ENCODE measurements at regions not wholly inside any gene's neighbourhood (a gene's known extent, or its start where the extent isn't known, plus 50 kb on each side); places are given as distances from the start of the nearest gene placed in this dataset.

GRCh38 chr10:8520382-8520781 lies 465.9 kb downstream of the GATA3 start:
- TF ChIP-seq NFIC (IDR thresholded peaks at IDR 0.05) (no peak), RAD21 (IDR thresholded peaks at IDR 0.05; ENCODE audit: low read depth) (no peak), FOXM1 (IDR thresholded peaks at IDR 0.05; ENCODE audit: borderline replicate concordance, low read depth) (no peak), CEBPB (IDR thresholded peaks at IDR 0.05) (no peak), REST (IDR thresholded peaks at IDR 0.05; ENCODE audit: low read depth) (no peak), MAX (IDR thresholded peaks at IDR 0.05) (no peak), TAF1 (IDR thresholded peaks at IDR 0.05; ENCODE audit: low read depth) (no peak), CREB1 (IDR thresholded peaks at IDR 0.05; ENCODE audit: low read depth) (no peak)

GRCh38 chr10:8527773-8528172 lies 473.3 kb downstream of the GATA3 start:
- TF ChIP-seq TEAD4 (IDR thresholded peaks at IDR 0.05) (no peak), MAX (IDR thresholded peaks at IDR 0.05) (no peak), TAF1 (IDR thresholded peaks at IDR 0.05; ENCODE audit: low read depth) (no peak), TCF12 (IDR thresholded peaks at IDR 0.05; ENCODE audit: low read depth) (no peak), ZBTB7A (IDR thresholded peaks at IDR 0.05; ENCODE audit: low read depth) (no peak)

- TF ChIP-seq NFIC (IDR thresholded peaks at IDR 0.05), result no peak
- TF ChIP-seq FOXM1 (IDR thresholded peaks at IDR 0.05; ENCODE audit: borderline replicate concordance, low read depth), result no peak
- TF ChIP-seq YY1 (IDR thresholded peaks at IDR 0.05; ENCODE audit: low read depth), result no peak
- no peak for TF ChIP-seq EGR1 (IDR thresholded peaks at IDR 0.05)
- TF ChIP-seq EP300 (IDR thresholded peaks at IDR 0.05; ENCODE audit: borderline replicate concordance), result no peak
- TF ChIP-seq REST (IDR thresholded peaks at IDR 0.05; ENCODE audit: low read depth), result no peak
- no peak for TF ChIP-seq TEAD4 (IDR thresholded peaks at IDR 0.05)
These were observed 476.6 kb downstream of the GATA3 start for GRCh38 chr10:8531116-8531515.

- TF ChIP-seq TEAD4 (IDR thresholded peaks at IDR 0.05), result no peak
- TF ChIP-seq FOXM1 (IDR thresholded peaks at IDR 0.05; ENCODE audit: borderline replicate concordance, low read depth), result no peak
- TF ChIP-seq NFIC (IDR thresholded peaks at IDR 0.05), result no peak
- no peak for TF ChIP-seq REST (IDR thresholded peaks at IDR 0.05; ENCODE audit: low read depth)
- TF ChIP-seq TAF1 (IDR thresholded peaks at IDR 0.05; ENCODE audit: low read depth), result no peak
- TF ChIP-seq EP300 (IDR thresholded peaks at IDR 0.05; ENCODE audit: borderline replicate concordance), result no peak
- TF ChIP-seq YY1 (IDR thresholded peaks at IDR 0.05; ENCODE audit: low read depth), result no peak
- TF ChIP-seq MAX (IDR thresholded peaks at IDR 0.05), result no peak
- TF ChIP-seq RAD21 (IDR thresholded peaks at IDR 0.05; ENCODE audit: low read depth), result no peak
- no peak for TF ChIP-seq ZBTB7A (IDR thresholded peaks at IDR 0.05; ENCODE audit: low read depth)
- no peak for TF ChIP-seq CEBPB (IDR thresholded peaks at IDR 0.05)
- no peak for TF ChIP-seq TCF12 (IDR thresholded peaks at IDR 0.05; ENCODE audit: low read depth)
- no peak for TF ChIP-seq USF1 (IDR thresholded peaks at IDR 0.05)
- TF ChIP-seq CREB1 (IDR thresholded peaks at IDR 0.05; ENCODE audit: low read depth), result no peak
These were observed 478.2 kb downstream of the GATA3 start for GRCh38 chr10:8532647-8533046.

GRCh38 chr10:8533462-8533861 lies 479.0 kb downstream of the GATA3 start:
- TF ChIP-seq TEAD4 (IDR thresholded peaks at IDR 0.05), result no peak
- no peak for TF ChIP-seq USF1 (IDR thresholded peaks at IDR 0.05)
- TF ChIP-seq YY1 (IDR thresholded peaks at IDR 0.05; ENCODE audit: low read depth), result no peak
- TF ChIP-seq CREB1 (IDR thresholded peaks at IDR 0.05; ENCODE audit: low read depth), result no peak
- no peak for TF ChIP-seq EP300 (IDR thresholded peaks at IDR 0.05; ENCODE audit: borderline replicate concordance)
- TF ChIP-seq MAX (IDR thresholded peaks at IDR 0.05), result no peak
- TF ChIP-seq NFIC (IDR thresholded peaks at IDR 0.05), result no peak
- TF ChIP-seq FOXM1 (IDR thresholded peaks at IDR 0.05; ENCODE audit: borderline replicate concordance, low read depth), result no peak
- no peak for TF ChIP-seq TAF1 (IDR thresholded peaks at IDR 0.05; ENCODE audit: low read depth)
